Liver (tissue), 3 donors: ENCODE measurements at regions not wholly inside any gene's neighbourhood (a gene's known extent, or its start where the extent isn't known, plus 50 kb on each side); places are given as distances from the start of the nearest gene placed in this dataset.

Experiments used
- CTCF ChIP-seq: fragments of 150-350 bp; IDR thresholded peaks from 2 replicates; pipeline ENCODE4 v1.5.1; 2017; ENCODE audit warnings: improper control_type of control experiment, low read depth, low read length; ENCODE audit not compliant: missing input control
- JUND ChIP-seq, 2 donors: IDR thresholded peaks; 2 replicates each; pipeline ENCODE4 v1.6.1; 2016; ENCODE audit warnings: antibody characterized with exemption in 2 of 2
- MAX ChIP-seq: IDR thresholded peaks from 2 replicates; pipeline ENCODE4 v1.6.1; 2016; ENCODE audit warnings: antibody characterized with exemption
- RAD21 ChIP-seq, 2 donors: IDR thresholded peaks; 2 replicates each; pipeline ENCODE4 v1.6.1; 2016; ENCODE audit warnings: antibody characterized with exemption in 2 of 2, mild to moderate bottlenecking in 2 of 2
- REST ChIP-seq: IDR thresholded peaks from 2 replicates; pipeline ENCODE4 v1.6.1; 2016; ENCODE audit warnings: antibody characterized with exemption, mild to moderate bottlenecking
- SP1 ChIP-seq: IDR thresholded peaks from 2 replicates; pipeline ENCODE4 v1.6.1; 2018; ENCODE audit warnings: antibody characterized with exemption, mild to moderate bottlenecking
- YY1 ChIP-seq: IDR thresholded peaks from 2 replicates; pipeline ENCODE4 v1.6.1; 2016; ENCODE audit warnings: antibody characterized with exemption, mild to moderate bottlenecking
- ZBTB33 ChIP-seq: IDR thresholded peaks from 2 replicates; pipeline ENCODE4 v1.6.1; 2016; ENCODE audit warnings: antibody characterized with exemption
- donor health status: healthy.
- donor health status: healthy.

GRCh38 chr2:51667679-51668078 lies 635.7 kb upstream of the NRXN1 start:
- no peak for TF ChIP-seq CTCF
- no peak for TF ChIP-seq MAX
- no peak for TF ChIP-seq RAD21 (IDR thresholded peaks at IDR 0.05)
- TF ChIP-seq REST: no peak
- no peak for TF ChIP-seq ZBTB33
- no peak for TF ChIP-seq SP1
- no peak for TF ChIP-seq YY1
- TF ChIP-seq JUND (IDR thresholded peaks at IDR 0.05): no peak
